HepG2 (cell line): ENCODE measurements at regions not wholly inside any gene's neighbourhood (a gene's known extent, or its start where the extent isn't known, plus 50 kb on each side); places are given as distances from the start of the nearest gene placed in this dataset.
A peak's percentile ranks its signal among the peaks of the same experiment; 100 is the strongest.

Experiments used
- ATAC-seq: fragments of 200-7000 bp; cut with Tn5 transposase; 3 replicates; pipeline ENCODE4 v1.9.1; 2020; ENCODE audit warnings: mild to moderate bottlenecking, moderate library complexity
- BruUV-seq: library from RNA; stranded (reverse); fragments of 400-500 nt; replicated peaks from 2 replicates; lab custom pipeline; 2021; lab: Mats Ljungman, UMichigan
- CTCF ChIA-PET: fragments of 300-600 bp; formaldehyde crosslinking; extraction: SDS; loops from one replicate; lab custom pipeline; 2021; ENCODE audit warnings: low total read pairs, inconsistent platforms, low intra/inter-chr PET ratio; lab: Yijun Ruan, JAX
- POLR2A ChIA-PET: fragments of 350-600 bp; sonication (Branson Sonifier 250); formaldehyde crosslinking; loops from one replicate; lab custom pipeline; 2020; ENCODE audit warnings: antibody characterized with exemption, inconsistent platforms; lab: Yijun Ruan, JAX
- DNase-seq: peaks from one replicate; pipeline ENCODE4 v3.0.0-alpha.2; 2015; ENCODE audit warnings: low spot score
- FAIRE-seq: peaks from 3 replicates; lab custom pipeline; 2011; peaks lifted over from hg19 to GRCh38; lab: Jason Lieb, UNC
- H2AFZ ChIP-seq: one replicate; pipeline ENCODE4 v1.6.1; 2011; ENCODE audit warnings: low read length, inconsistent platforms
- H3K27ac ChIP-seq: fragments of 300-600 bp; 3 replicates; pipeline ENCODE4 v1.8.0; 2011; ENCODE audit warnings: mixed run types, mild to moderate bottlenecking, mixed read lengths, low read length, inconsistent platforms; ENCODE audit not compliant: insufficient read depth; ENCODE audit errors: extremely low read length
- H3K27me3 ChIP-seq, 2 experiments: fragments of 200-600 bp in 1 of 2; 2 replicates in 1 of 2; 3 replicates in 1 of 2; pipeline versions ENCODE4 v1.6.0 to v1.8.0; 2011; ENCODE audit warnings: low read length in 2 of 2, mild to moderate bottlenecking in 2 of 2, moderate library complexity in 2 of 2, inconsistent platforms in 1 of 2; ENCODE audit not compliant: insufficient read depth in 2 of 2, control insufficient read depth in 1 of 2
- H3K36me3 ChIP-seq, 2 experiments: fragments of 200-600 bp in 1 of 2; replicated peaks in 1 of 2; 2 replicates in 1 of 2; 3 replicates in 1 of 2; pipeline versions ENCODE4 v1.5.1 to v1.8.0; 2011; ENCODE audit warnings: low read length in 2 of 2, inconsistent platforms in 1 of 2; ENCODE audit not compliant: insufficient read depth in 2 of 2, control insufficient read depth in 1 of 2
- H3K4me1 ChIP-seq: 2 replicates; pipeline ENCODE4 v1.5.1; 2012; ENCODE audit warnings: low read length, inconsistent platforms; ENCODE audit not compliant: insufficient read depth
- H3K4me2 ChIP-seq: 2 replicates; pipeline ENCODE4 v1.6.0; 2011; ENCODE audit warnings: low read depth, low read length, inconsistent platforms
- H3K4me3 ChIP-seq, 3 experiments: fragments of 200-600 bp in 1 of 3; sonication (generic), shearing (Covaris generic) in 1 of 3; replicated peaks in 1 of 3; 2 replicates each; pipeline ENCODE4 v1.5.1; 2011 to 2016; ENCODE audit warnings: low read length in 3 of 3, inconsistent platforms in 2 of 3, low read depth in 2 of 3, mild to moderate bottlenecking in 2 of 3, control low read depth in 1 of 3, mixed read lengths in 1 of 3; ENCODE audit not compliant: insufficient read depth in 1 of 3
- H3K79me2 ChIP-seq: one replicate; pipeline ENCODE4 v1.6.1; 2011; ENCODE audit warnings: low read length, inconsistent platforms; ENCODE audit not compliant: insufficient read depth
- H3K9ac ChIP-seq: 2 replicates; pipeline ENCODE4 v1.6.0; 2011; ENCODE audit warnings: mild to moderate bottlenecking, low read depth, low read length, inconsistent platforms; ENCODE audit not compliant: insufficient read depth
- H3K9me3 ChIP-seq: 2 replicates; pipeline ENCODE4 v1.5.1; 2012; ENCODE audit warnings: mild to moderate bottlenecking, low read length
- H4K20me1 ChIP-seq: 2 replicates; pipeline ENCODE4 v1.6.0; 2011; ENCODE audit warnings: inconsistent platforms, mild to moderate bottlenecking, low read length, moderate library complexity; ENCODE audit not compliant: insufficient read depth
- AHR ChIP-seq: IDR thresholded peaks from 2 replicates; pipeline ENCODE4 v1.6.1; 2018; ENCODE audit warnings: missing genetic modification reagents, missing compliant biosample characterization
- CBX2 ChIP-seq, 2 experiments: fragments of 200-600 bp in 1 of 2; sonication (generic); formaldehyde crosslinking in 1 of 2; IDR thresholded peaks; 2 replicates each; pipeline versions ENCODE4 v1.7.0 to v1.8.1; 2018 to 2022; ENCODE audit warnings: low read depth in 2 of 2, low read length in 1 of 2, mild to moderate bottlenecking in 1 of 2, missing genetic modification reagents in 1 of 2
- POLR2AphosphoS2 ChIP-seq: IDR thresholded peaks from 2 replicates; pipeline ENCODE4 v1.6.1; 2011; ENCODE audit warnings: low read depth, low read length, improper control_type of control experiment
- POLR2G ChIP-seq: fragments of 200-400 bp; formaldehyde crosslinking; IDR thresholded peaks from 2 replicates; pipeline ENCODE4 v1.6.1; 2018; ENCODE audit warnings: mild to moderate bottlenecking, low read depth, low read length, moderate library complexity
- PRMT3 ChIP-seq: sonication (generic); formaldehyde crosslinking; IDR thresholded peaks from 2 replicates; pipeline ENCODE4 v1.8.1; 2022; ENCODE audit warnings: low read depth, mild to moderate bottlenecking, moderate library complexity, missing genetic modification reagents, borderline replicate concordance
- RFX1 ChIP-seq: fragments of 450-650 bp; IDR thresholded peaks from 2 replicates; pipeline ENCODE4 v1.6.1; 2017
- SAP130 ChIP-seq: IDR thresholded peaks from 2 replicates; pipeline ENCODE4 v1.6.1; 2016; ENCODE audit warnings: low read depth
- ZNF3 ChIP-seq: IDR thresholded peaks from 2 replicates; pipeline ENCODE4 v1.7.0; 2017; ENCODE audit warnings: inconsistent platforms
- ZNF333 ChIP-seq: sonication (generic); formaldehyde crosslinking; IDR thresholded peaks from 2 replicates; pipeline ENCODE4 v1.4.0; 2020; ENCODE audit warnings: mild to moderate bottlenecking, missing genetic modification reagents, borderline replicate concordance
- ZNF577 ChIP-seq: sonication (generic); formaldehyde crosslinking; IDR thresholded peaks from 2 replicates; pipeline ENCODE4 v1.4.0; 2020; ENCODE audit warnings: mild to moderate bottlenecking, low read depth, missing genetic modification reagents, borderline replicate concordance
- ZNF7 ChIP-seq: IDR thresholded peaks from 2 replicates; pipeline ENCODE4 v1.6.1; 2016; ENCODE audit warnings: missing biosample characterization, missing genetic modification reagents
- ZNF83 ChIP-seq: sonication (generic); formaldehyde crosslinking; IDR thresholded peaks from 2 replicates; pipeline ENCODE4 v1.4.0; 2020; ENCODE audit warnings: missing genetic modification reagents, mild to moderate bottlenecking, borderline replicate concordance
- WGBS: methylation state at CpG from one replicate; pipeline ENCODE4 v1.1.6; 2017; ENCODE audit warnings: low lambda C conversion rate; 5-methylcytosine and 5-hydroxymethylcytosine counted together
- in situ Hi-C: cut with HindIII; loops from 2 replicates; pipeline ENCODE4 v1.10.0; 2017; ENCODE audit warnings: low pct_unique_long_range_greater_than_20kb; ENCODE audit not compliant: extremely low pct_ligation_motif_present
- intact Hi-C: fragments of 100-400 bp; cut with micrococcal nuclease; formaldehyde crosslinking; loops from one replicate; pipeline ENCODE4 v1.10.0; 2022; ENCODE audit not compliant: unreplicated experiment
- TF ChIP-seq, protein P1 (sequence below): IDR thresholded peaks from 2 replicates; pipeline ENCODE4 v1.6.1; 2016
- TF ChIP-seq, protein P2 (sequence below): sonication (generic); formaldehyde crosslinking; IDR thresholded peaks from 2 replicates; pipeline ENCODE4 v1.4.0; 2020; ENCODE audit warnings: missing genetic modification reagents, borderline replicate concordance

DNA sequence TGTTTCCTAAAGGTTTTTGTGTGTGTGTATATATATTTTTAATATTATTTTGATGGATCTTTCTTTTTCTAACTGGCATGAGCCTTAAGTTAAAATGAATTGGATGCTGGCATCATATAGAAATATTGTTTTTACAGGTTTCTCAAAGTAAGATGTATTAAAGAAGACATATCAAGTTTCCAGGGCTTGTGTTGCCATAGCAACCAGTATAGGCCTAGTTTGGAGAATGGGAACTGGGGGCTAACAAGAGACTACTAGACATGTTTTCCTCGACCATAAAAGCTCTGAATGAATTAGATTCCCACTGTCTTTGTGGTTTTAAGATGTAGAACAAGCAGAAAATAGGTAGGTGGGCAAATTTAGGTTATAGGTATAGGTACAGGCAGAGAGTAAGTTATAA lies 771.4 kb downstream of the TUSC7 start:
- WGBS, result 0% methylated on average over 1 of the region's 1 CpG
- TF ChIP-seq RFX1 (peak; percentile 14; the same call in 1 of the 2 replicates), ZNF83 (no peak), AHR (CRISPR knock-in tag) (no peak)
- Histone ChIP-seq H4K20me1 (no peaks in the 10 kb centered on the region), H2AFZ (no peak overlapping the region), H3K36me3 (no peaks in the 10 kb centered on the region), H3K4me1 (no peaks in the 10 kb centered on the region), H3K4me2 (no peak overlapping the region), H3K9ac (no peak overlapping the region), H3K4me3 (no peak overlapping the region), H3K27ac (no peak overlapping the region), H3K9me3 (no peaks in the 10 kb centered on the region), H3K27me3 (no peaks in the 10 kb centered on the region), H3K79me2 (no peaks in the 10 kb centered on the region)
- FAIRE-seq (no peak), ATAC-seq (no peak), DNase-seq (no peak)
- intact Hi-C loops (no loop called here), in situ Hi-C loops (no loop called here)
- CTCF ChIA-PET, result no interaction called here
- no TSS peak for BruUV-seq
- POLR2A ChIA-PET, result no interaction called here

DNA sequence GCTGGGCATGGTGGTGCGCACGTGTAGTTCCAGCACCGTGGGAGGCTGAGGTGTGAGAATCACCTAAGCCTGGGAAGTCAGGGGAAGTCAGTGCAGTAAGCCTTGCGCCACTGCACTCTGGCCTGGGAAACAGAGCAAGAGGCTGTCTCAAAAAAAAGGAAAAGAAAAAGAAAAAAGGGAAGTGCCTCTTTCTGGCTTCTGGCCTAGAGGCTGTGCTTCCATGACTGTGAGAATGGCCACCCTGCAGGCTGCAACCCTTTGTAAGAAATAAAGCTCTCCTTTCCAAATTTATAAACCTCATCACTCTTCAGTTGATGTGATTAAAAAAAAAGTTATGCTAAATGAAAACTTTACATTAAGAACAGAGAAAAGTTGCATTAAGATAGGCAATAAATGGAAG lies 774.3 kb downstream of the TUSC7 start:
- Histone ChIP-seq H3K27ac (no peak overlapping the region), H3K4me1 (no peaks in the 10 kb centered on the region), H2AFZ (no peak overlapping the region), H3K9me3 (no peaks in the 10 kb centered on the region), H3K27me3 (no peaks in the 10 kb centered on the region), H3K9ac (no peak overlapping the region), H3K79me2 (no peaks in the 10 kb centered on the region), H3K4me3 (no peak overlapping the region), H4K20me1 (no peaks in the 10 kb centered on the region), H3K4me2 (no peak overlapping the region), H3K36me3 (no peaks in the 10 kb centered on the region)
- TF ChIP-seq ZNF7 (CRISPR knock-in tag), result no peak
- no peak for TF ChIP-seq PRMT3 (CRISPR knock-in tag)
- TF ChIP-seq CBX2 (IDR thresholded peaks at IDR 0.05; ENCODE audit: low read depth, low read length), result no peak
- no peak for TF ChIP-seq CBX2 (CRISPR knock-in tag; IDR thresholded peaks at IDR 0.05; ENCODE audit: low read depth)
- no peak for TF ChIP-seq ZNF333 (CRISPR knock-in tag)
- no peak for TF ChIP-seq ZNF3 (CRISPR knock-in tag)
- TF ChIP-seq POLR2AphosphoS2, result no peak
- no peak for TF ChIP-seq ZNF577 (CRISPR knock-in tag)
- no peak for TF ChIP-seq POLR2G
- TF ChIP-seq, protein P1, sequence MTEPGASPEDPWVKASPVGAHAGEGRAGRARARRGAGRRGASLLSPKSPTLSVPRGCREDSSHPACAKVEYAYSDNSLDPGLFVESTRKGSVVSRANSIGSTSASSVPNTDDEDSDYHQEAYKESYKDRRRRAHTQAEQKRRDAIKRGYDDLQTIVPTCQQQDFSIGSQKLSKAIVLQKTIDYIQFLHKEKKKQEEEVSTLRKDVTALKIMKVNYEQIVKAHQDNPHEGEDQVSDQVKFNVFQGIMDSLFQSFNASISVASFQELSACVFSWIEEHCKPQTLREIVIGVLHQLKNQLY (CRISPR knock-in tag), result no peak
- no peak for TF ChIP-seq ZNF83
- TF ChIP-seq, protein P2, sequence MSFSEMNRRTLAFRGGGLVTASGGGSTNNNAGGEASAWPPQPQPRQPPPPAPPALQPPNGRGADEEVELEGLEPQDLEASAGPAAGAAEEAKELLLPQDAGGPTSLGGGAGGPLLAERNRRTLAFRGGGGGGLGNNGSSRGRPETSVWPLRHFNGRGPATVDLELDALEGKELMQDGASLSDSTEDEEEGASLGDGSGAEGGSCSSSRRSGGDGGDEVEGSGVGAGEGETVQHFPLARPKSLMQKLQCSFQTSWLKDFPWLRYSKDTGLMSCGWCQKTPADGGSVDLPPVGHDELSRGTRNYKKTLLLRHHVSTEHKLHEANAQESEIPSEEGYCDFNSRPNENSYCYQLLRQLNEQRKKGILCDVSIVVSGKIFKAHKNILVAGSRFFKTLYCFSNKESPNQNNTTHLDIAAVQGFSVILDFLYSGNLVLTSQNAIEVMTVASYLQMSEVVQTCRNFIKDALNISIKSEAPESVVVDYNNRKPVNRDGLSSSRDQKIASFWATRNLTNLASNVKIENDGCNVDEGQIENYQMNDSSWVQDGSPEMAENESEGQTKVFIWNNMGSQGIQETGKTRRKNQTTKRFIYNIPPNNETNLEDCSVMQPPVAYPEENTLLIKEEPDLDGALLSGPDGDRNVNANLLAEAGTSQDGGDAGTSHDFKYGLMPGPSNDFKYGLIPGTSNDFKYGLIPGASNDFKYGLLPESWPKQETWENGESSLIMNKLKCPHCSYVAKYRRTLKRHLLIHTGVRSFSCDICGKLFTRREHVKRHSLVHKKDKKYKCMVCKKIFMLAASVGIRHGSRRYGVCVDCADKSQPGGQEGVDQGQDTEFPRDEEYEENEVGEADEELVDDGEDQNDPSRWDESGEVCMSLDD (CRISPR knock-in tag), result no peak
- no peak for TF ChIP-seq SAP130
- DNase-seq, result no peak
- no peak for FAIRE-seq
- in situ Hi-C loops, result no loop called here
- ATAC-seq, result no peak
- intact Hi-C loops, result no loop called here
- BruUV-seq, result no TSS peak
- POLR2A ChIA-PET, result no interaction called here
- CTCF ChIA-PET, result no interaction called here
- 62% methylated on average over 4 of the region's 4 CpGs for WGBS
